BJ (cell line): ENCODE measurements at regions not wholly inside any gene's neighbourhood (a gene's known extent, or its start where the extent isn't known, plus 50 kb on each side); places are given as distances from the start of the nearest gene placed in this dataset.

ENCODE experiments used
- CTCF ChIA-PET: fragments of 350-600 bp; formaldehyde crosslinking; extraction: SDS; loops from one replicate; lab custom pipeline; 2021; ENCODE audit warnings: antibody characterized with exemption, inconsistent platforms; lab: Yijun Ruan, JAX
- POLR2A ChIA-PET: fragments of 300-600 bp; sonication (Branson Sonifier 250); formaldehyde crosslinking; extraction: SDS; loops from one replicate; lab custom pipeline; 2021; ENCODE audit warnings: antibody characterized with exemption; lab: Charles Lee
- DNase-seq: peaks from one replicate; pipeline ENCODE4 v3.0.0-alpha.2; 2011; ENCODE audit warnings: low read depth
- H3K27me3 ChIP-seq: 2 replicates; pipeline ENCODE4 v1.6.0; 2011; ENCODE audit warnings: low read length; ENCODE audit not compliant: control insufficient read depth, insufficient read depth
- H3K36me3 ChIP-seq: 2 replicates; pipeline ENCODE4 v1.5.1; 2011; ENCODE audit warnings: low read length; ENCODE audit not compliant: control insufficient read depth, insufficient read depth
- H3K4me3 ChIP-seq: 2 replicates; pipeline ENCODE4 v1.5.1; 2011; ENCODE audit warnings: low read depth, mild to moderate bottlenecking, control low read depth, low read length
- CTCF ChIP-seq: IDR thresholded peaks from 2 replicates; pipeline ENCODE4 v1.5.1; 2011; ENCODE audit warnings: low read depth, mild to moderate bottlenecking, control low read depth, inconsistent platforms, low read length, moderate library complexity; ENCODE audit not compliant: insufficient read depth

- no peak overlapping the region for H3K4me3 ChIP-seq
- no peak for DNase-seq
- H3K27me3 ChIP-seq: no peaks in the 10 kb centered on the region
- H3K36me3 ChIP-seq: no peaks in the 10 kb centered on the region
- TF ChIP-seq CTCF: no peak
- ChIA-PET CTCF (no interaction called here), POLR2A (no interaction called here)
These were observed 667.5 kb downstream of the GRXCR1 start for GRCh38 chr4:43560047-43560446.

GRCh38 chr4:43564107-43564506, 671.6 kb downstream of the GRXCR1 start:
- ChIA-PET CTCF (no interaction called here), POLR2A (no interaction called here)
- DNase-seq: no peak
- H3K4me3 ChIP-seq: no peak overlapping the region
- no peak for TF ChIP-seq CTCF
- H3K27me3 ChIP-seq: no peaks in the 10 kb centered on the region
- no peaks in the 10 kb centered on the region for H3K36me3 ChIP-seq

GRCh38 chr4:43564591-43564990, 672.1 kb downstream of the GRXCR1 start:
- DNase-seq: no peak
- ChIA-PET POLR2A (no interaction called here), CTCF (no interaction called here)
- no peaks in the 10 kb centered on the region for H3K27me3 ChIP-seq
- H3K4me3 ChIP-seq: no peak overlapping the region
- TF ChIP-seq CTCF: no peak
- H3K36me3 ChIP-seq: no peaks in the 10 kb centered on the region

- no peak for DNase-seq
- CTCF ChIA-PET: no interaction called here
- Histone ChIP-seq H3K4me3 (no peak overlapping the region), H3K27me3 (no peaks in the 10 kb centered on the region), H3K36me3 (no peaks in the 10 kb centered on the region)
- POLR2A ChIA-PET: no interaction called here
- no peak for TF ChIP-seq CTCF
These were observed 675.1 kb downstream of the GRXCR1 start for GRCh38 chr4:43567644-43568043.

- DNase-seq: no peak
- no peaks in the 10 kb centered on the region for H3K36me3 ChIP-seq
- H3K4me3 ChIP-seq: no peak overlapping the region
- TF ChIP-seq CTCF: no peak
- no peaks in the 10 kb centered on the region for H3K27me3 ChIP-seq
- ChIA-PET POLR2A (no interaction called here), CTCF (no interaction called here)
These were observed 694.3 kb downstream of the GRXCR1 start for GRCh38 chr4:43586813-43587212.
